Peyer's patch (tissue), 4 donors: ENCODE measurements at regions not wholly inside any gene's neighbourhood (a gene's known extent, or its start where the extent isn't known, plus 50 kb on each side); places are given as distances from the start of the nearest gene placed in this dataset.

Experiments
- POLR2A ChIP-seq, 2 donors: fragments of 450-650 bp; IDR thresholded peaks; one replicate each; pipeline ENCODE4 v1.5.1; 2017; ENCODE audit warnings: antibody characterized with exemption in 2 of 2, mild to moderate bottlenecking in 2 of 2, moderate library complexity in 2 of 2
- TF ChIP-seq, protein P1 (sequence below), 6 experiments: fragments of 450-650 bp in 4 of 6; fragments of 200-600 bp in 2 of 6; sonication (generic) in 1 of 6; IDR thresholded peaks; one replicate each; pipeline ENCODE4 v1.5.1; 2017 to 2019; ENCODE audit warnings: antibody characterized with exemption in 6 of 6, mild to moderate bottlenecking in 3 of 6, moderate library complexity in 1 of 6

DNA sequence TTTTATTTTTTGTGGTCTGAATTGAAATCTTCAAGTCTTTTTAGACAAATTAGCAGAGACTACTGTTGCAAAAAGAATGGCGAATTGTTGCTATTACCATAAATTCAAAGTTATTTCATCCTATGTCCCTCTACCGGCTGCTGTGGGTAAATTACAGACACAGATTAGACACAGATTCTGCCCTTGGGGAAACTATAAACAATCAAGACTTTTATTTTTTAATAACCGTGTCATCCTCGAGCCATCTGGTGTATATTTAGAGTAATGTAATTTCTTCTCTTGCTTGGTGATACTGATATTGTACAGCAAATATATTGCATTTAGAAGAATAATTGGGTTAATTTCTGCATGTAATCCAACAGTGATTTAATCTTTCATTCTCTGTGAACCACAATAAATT is 228.0 kb upstream of the ADAMTSL1 start:
- TF ChIP-seq, protein P1, sequence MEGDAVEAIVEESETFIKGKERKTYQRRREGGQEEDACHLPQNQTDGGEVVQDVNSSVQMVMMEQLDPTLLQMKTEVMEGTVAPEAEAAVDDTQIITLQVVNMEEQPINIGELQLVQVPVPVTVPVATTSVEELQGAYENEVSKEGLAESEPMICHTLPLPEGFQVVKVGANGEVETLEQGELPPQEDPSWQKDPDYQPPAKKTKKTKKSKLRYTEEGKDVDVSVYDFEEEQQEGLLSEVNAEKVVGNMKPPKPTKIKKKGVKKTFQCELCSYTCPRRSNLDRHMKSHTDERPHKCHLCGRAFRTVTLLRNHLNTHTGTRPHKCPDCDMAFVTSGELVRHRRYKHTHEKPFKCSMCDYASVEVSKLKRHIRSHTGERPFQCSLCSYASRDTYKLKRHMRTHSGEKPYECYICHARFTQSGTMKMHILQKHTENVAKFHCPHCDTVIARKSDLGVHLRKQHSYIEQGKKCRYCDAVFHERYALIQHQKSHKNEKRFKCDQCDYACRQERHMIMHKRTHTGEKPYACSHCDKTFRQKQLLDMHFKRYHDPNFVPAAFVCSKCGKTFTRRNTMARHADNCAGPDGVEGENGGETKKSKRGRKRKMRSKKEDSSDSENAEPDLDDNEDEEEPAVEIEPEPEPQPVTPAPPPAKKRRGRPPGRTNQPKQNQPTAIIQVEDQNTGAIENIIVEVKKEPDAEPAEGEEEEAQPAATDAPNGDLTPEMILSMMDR (IDR thresholded peaks at IDR 0.05), result no peak
- TF ChIP-seq POLR2A (IDR thresholded peaks at IDR 0.05), result no peak
